OCI-LY7 (cell line): ENCODE measurements at regions not wholly inside any gene's neighbourhood (a gene's known extent, or its start where the extent isn't known, plus 50 kb on each side); places are given as distances from the start of the nearest gene placed in this dataset.

Experiments
- BruUV-seq: library from RNA; stranded (reverse); fragments of 400-500 nt; replicated peaks from 2 replicates; lab custom pipeline; 2021; lab: Mats Ljungman, UMichigan
- CTCF ChIA-PET: fragments of 300-600 bp; sonication (Branson Sonifier 250); formaldehyde crosslinking; loops from one replicate; lab custom pipeline; 2022; ENCODE audit warnings: antibody characterized with exemption; ENCODE audit not compliant: unreplicated experiment; lab: Charles Lee
- POLR2A ChIA-PET: fragments of 300-600 bp; sonication (Branson Sonifier 250); formaldehyde crosslinking; loops from one replicate; lab custom pipeline; 2022; ENCODE audit warnings: antibody characterized with exemption; lab: Charles Lee
- DNase-seq: peaks from one replicate; pipeline ENCODE4 v3.0.0-alpha.2; 2015; ENCODE audit warnings: low spot score
- H2AFZ ChIP-seq: fragments of 200-600 bp; sonication (generic), shearing (Covaris generic); 2 replicates; pipeline ENCODE4 v1.6.1; 2014; ENCODE audit warnings: mild to moderate bottlenecking, antibody characterized with exemption, low read length, moderate library complexity
- H3K27ac ChIP-seq: fragments of 200-600 bp; sonication (generic); 2 replicates; pipeline ENCODE4 v1.5.1; 2014; ENCODE audit warnings: mixed run types, low read depth, mild to moderate bottlenecking, moderate library complexity, low read length, inconsistent platforms; ENCODE audit not compliant: poor library complexity, severe bottlenecking
- H3K36me3 ChIP-seq: fragments of 200-600 bp; sonication (generic); 2 replicates; pipeline ENCODE4 v1.6.1; 2014; ENCODE audit warnings: mild to moderate bottlenecking, antibody characterized with exemption, low read length, moderate library complexity, mixed read lengths; ENCODE audit not compliant: insufficient read depth
- H3K4me1 ChIP-seq: fragments of 200-600 bp; sonication (generic); 2 replicates; pipeline ENCODE4 v1.5.1; 2014; ENCODE audit warnings: mild to moderate bottlenecking, low read length; ENCODE audit not compliant: insufficient read depth, poor library complexity, severe bottlenecking
- H3K4me2 ChIP-seq: fragments of 200-600 bp; sonication (generic); 2 replicates; pipeline ENCODE4 v1.6.1; 2014; ENCODE audit warnings: mild to moderate bottlenecking, low read length
- H3K4me3 ChIP-seq: fragments of 200-600 bp; sonication (generic); 2 replicates; pipeline ENCODE4 v1.5.1; 2014; ENCODE audit warnings: mild to moderate bottlenecking, low read depth, low read length; ENCODE audit not compliant: poor library complexity, severe bottlenecking
- H3K79me2 ChIP-seq: fragments of 200-600 bp; sonication (generic); 2 replicates; pipeline ENCODE4 v1.6.1; 2016; ENCODE audit warnings: low read depth, mild to moderate bottlenecking, low read length, moderate library complexity, mixed read lengths; ENCODE audit not compliant: insufficient read depth
- H3K9me2 ChIP-seq: fragments of 200-600 bp; sonication (generic); 2 replicates; pipeline ENCODE4 v1.6.1; 2016; ENCODE audit warnings: mild to moderate bottlenecking, low read length, mixed read lengths; ENCODE audit not compliant: insufficient read depth
- H3K9me3 ChIP-seq: fragments of 200-600 bp; sonication (generic); 2 replicates; pipeline ENCODE4 v1.6.1; 2014; ENCODE audit warnings: mild to moderate bottlenecking, mixed run types, low read length, mixed read lengths
- H4K20me1 ChIP-seq: fragments of 200-600 bp; sonication (generic); 2 replicates; pipeline ENCODE4 v1.6.1; 2014; ENCODE audit warnings: mild to moderate bottlenecking, antibody characterized with exemption, low read length, moderate library complexity, mixed read lengths; ENCODE audit not compliant: insufficient read depth
- CTCF ChIP-seq: fragments of 200-600 bp; sonication (generic); conservative IDR thresholded peaks from 2 replicates; pipeline ENCODE4 v1.5.1; 2014; ENCODE audit warnings: mild to moderate bottlenecking, antibody characterized with exemption, low read length, moderate library complexity, mixed read lengths
- EZH2phosphoT487 ChIP-seq: fragments of 200-600 bp; sonication (generic); IDR thresholded peaks from 2 replicates; pipeline ENCODE4 v1.6.1; 2018; ENCODE audit warnings: low read depth, borderline replicate concordance, mild to moderate bottlenecking, mixed run types, antibody characterized with exemption, low read length, moderate library complexity, mixed read lengths
- intact Hi-C: fragments of 100-400 bp; cut with micrococcal nuclease; formaldehyde crosslinking; loops from one replicate; pipeline ENCODE4 v1.10.0; 2022; ENCODE audit not compliant: unreplicated experiment

GRCh38 chr3:168364967-168365366, 269.2 kb upstream of the GOLIM4 start:
- Histone ChIP-seq H3K9me2 (no peaks in the 10 kb centered on the region), H3K4me1 (no peaks in the 10 kb centered on the region), H3K9me3 (no peaks in the 10 kb centered on the region), H2AFZ (no peak overlapping the region), H3K79me2 (no peaks in the 10 kb centered on the region), H4K20me1 (no peaks in the 10 kb centered on the region), H3K4me2 (no peak overlapping the region), H3K27ac (no peak overlapping the region), H3K36me3 (no peaks in the 10 kb centered on the region), H3K4me3 (no peak overlapping the region)
- intact Hi-C loops = no loop called here
- CTCF ChIA-PET = no interaction called here
- TF ChIP-seq CTCF = no peak
- TF ChIP-seq EZH2phosphoT487 = no peak
- POLR2A ChIA-PET = interaction anchor here (1.2 kb wide), 1 partner anchor 34 kb away, joined by 3 read pairs; no protein-coding TSS in a partner anchor
- BruUV-seq = no TSS peak
- DNase-seq = no peak

GRCh38 chr3:168362661-168363247, 267.0 kb upstream of the GOLIM4 start:
- intact Hi-C loops = no loop called here
- CTCF ChIA-PET = no interaction called here
- no peak overlapping the region for H3K4me3 ChIP-seq
- POLR2A ChIA-PET = interaction anchor here (0.8 to 1.3 kb wide), 2 partner anchors 8 to 18 kb away, joined by 3 read pairs; no protein-coding TSS in a partner anchor
- H4K20me1 ChIP-seq = no peaks in the 10 kb centered on the region
- H3K4me1 ChIP-seq = no peaks in the 10 kb centered on the region
- H3K36me3 ChIP-seq = no peaks in the 10 kb centered on the region
- H3K9me2 ChIP-seq = no peaks in the 10 kb centered on the region
- no peak for DNase-seq
- no peak overlapping the region for H2AFZ ChIP-seq
- no peaks in the 10 kb centered on the region for H3K9me3 ChIP-seq
- no peaks in the 10 kb centered on the region for H3K79me2 ChIP-seq
- no peak for TF ChIP-seq EZH2phosphoT487
- TF ChIP-seq CTCF = no peak
- H3K27ac ChIP-seq = no peak overlapping the region
- H3K4me2 ChIP-seq = no peak overlapping the region
- BruUV-seq = no TSS peak

GRCh38 chr3:168362156-168362555, 266.4 kb upstream of the GOLIM4 start:
- ChIA-PET CTCF (no interaction called here), POLR2A (interaction anchor here (1.3 kb wide), 1 partner anchor 9 kb away, joined by 3 read pairs; no protein-coding TSS in a partner anchor)
- H3K4me3 ChIP-seq = no peak overlapping the region
- H2AFZ ChIP-seq = no peak overlapping the region
- DNase-seq = no peak
- no peaks in the 10 kb centered on the region for H3K4me1 ChIP-seq
- no peaks in the 10 kb centered on the region for H3K9me2 ChIP-seq
- intact Hi-C loops = no loop called here
- H3K79me2 ChIP-seq = no peaks in the 10 kb centered on the region
- no peak overlapping the region for H3K27ac ChIP-seq
- TF ChIP-seq EZH2phosphoT487 = no peak
- TF ChIP-seq CTCF = no peak
- H3K36me3 ChIP-seq = no peaks in the 10 kb centered on the region
- BruUV-seq = no TSS peak
- H3K4me2 ChIP-seq = no peak overlapping the region
- no peaks in the 10 kb centered on the region for H3K9me3 ChIP-seq
- no peaks in the 10 kb centered on the region for H4K20me1 ChIP-seq
